H1 (cell line): ENCODE measurements at regions not wholly inside any gene's neighbourhood (a gene's known extent, or its start where the extent isn't known, plus 50 kb on each side); places are given as distances from the start of the nearest gene placed in this dataset.

ENCODE experiments used
- CTCF ChIA-PET: fragments of 300-600 bp; sonication (Branson Sonifier 250); formaldehyde crosslinking; loops from one replicate; lab custom pipeline; 2021; ENCODE audit not compliant: partially characterized antibody; lab: Charles Lee
- POLR2A ChIA-PET: fragments of 300-600 bp; sonication (Branson Sonifier 250); formaldehyde crosslinking; loops from one replicate; lab custom pipeline; 2021; ENCODE audit warnings: inconsistent platforms; ENCODE audit not compliant: partially characterized antibody; lab: Charles Lee
- DNase-seq, 2 experiments: peaks; one replicate each; pipeline versions ENCODE4 v3.0.0 to v3.0.0-alpha.2; 2010 to 2022; ENCODE audit warnings: low spot score in 2 of 2, low read depth in 1 of 2, mixed read lengths in 1 of 2
- FAIRE-seq: peaks from 2 replicates; lab custom pipeline; 2011; peaks lifted over from hg19 to GRCh38; lab: Jason Lieb, UNC
- H2AFZ ChIP-seq: 2 replicates; pipeline ENCODE4 v1.8.1; 2012; ENCODE audit warnings: low read length, inconsistent platforms
- H2AK5ac ChIP-seq: 2 replicates; pipeline ENCODE4 v1.6.1; 2013; ENCODE audit warnings: low read depth, low read length
- H2BK120ac ChIP-seq: replicated peaks from 2 replicates; pipeline ENCODE3; 2013; ENCODE audit warnings: low read depth, low read length, inconsistent platforms
- H2BK12ac ChIP-seq: 2 replicates; pipeline ENCODE4 v1.6.1; 2013; ENCODE audit warnings: low read depth, low read length
- H2BK15ac ChIP-seq: 2 replicates; pipeline ENCODE4 v1.6.1; 2013; ENCODE audit warnings: low read length
- H2BK20ac ChIP-seq: 2 replicates; pipeline ENCODE4 v1.6.1; 2013; ENCODE audit warnings: low read length
- H2BK5ac ChIP-seq: 2 replicates; pipeline ENCODE4 v1.6.1; 2013; ENCODE audit warnings: low read depth, low read length
- H3K14ac ChIP-seq: 2 replicates; pipeline ENCODE4 v1.6.1; 2013; ENCODE audit warnings: inconsistent platforms; ENCODE audit not compliant: insufficient read length
- H3K18ac ChIP-seq: 2 replicates; pipeline ENCODE4 v1.6.1; 2013; ENCODE audit warnings: low read length; ENCODE audit errors: extremely low read depth
- H3K23ac ChIP-seq: 2 replicates; pipeline ENCODE4 v1.6.1; 2013; ENCODE audit warnings: inconsistent platforms; ENCODE audit not compliant: insufficient read length
- H3K23me2 ChIP-seq: 2 replicates; pipeline ENCODE4 v1.6.1; 2013; ENCODE audit warnings: low read depth, low read length
- H3K27ac ChIP-seq: 2 replicates; pipeline ENCODE4 v1.6.1; 2011; ENCODE audit warnings: low read depth, low read length, inconsistent platforms
- H3K27me3 ChIP-seq, 4 experiments: replicated peaks in 1 of 4; 1 replicate in 1 of 4; 2 replicates in 3 of 4; pipeline versions ENCODE4 v1.6.1 to v1.8.1; 2011 to 2013; ENCODE audit warnings: low read length in 3 of 4, mild to moderate bottlenecking in 3 of 4, inconsistent platforms in 2 of 4, mixed read lengths in 2 of 4, moderate library complexity in 1 of 4; ENCODE audit not compliant: control insufficient read depth in 3 of 4, insufficient read depth in 3 of 4; ENCODE audit errors: extremely low read depth in 1 of 4
- H3K36me3 ChIP-seq, 4 experiments: 2 replicates each; pipeline versions ENCODE4 v1.6.1 to v1.8.1; 2011 to 2013; ENCODE audit warnings: mild to moderate bottlenecking in 4 of 4, low read length in 3 of 4, moderate library complexity in 2 of 4, control low read depth in 1 of 4, inconsistent platforms in 1 of 4; ENCODE audit not compliant: insufficient read depth in 4 of 4, control insufficient read depth in 2 of 4
- H3K4ac ChIP-seq: replicated peaks from 2 replicates; pipeline ENCODE3; 2013; ENCODE audit warnings: low read length, low read depth, mixed read lengths, inconsistent platforms; ENCODE audit not compliant: insufficient read length
- H3K4me1 ChIP-seq, 4 experiments: replicated peaks in 1 of 4; 1 replicate in 1 of 4; 2 replicates in 3 of 4; pipeline versions ENCODE4 v1.6.1 to v1.8.1; 2011 to 2013; ENCODE audit warnings: low read length in 3 of 4, inconsistent platforms in 2 of 4, mixed read lengths in 1 of 4; ENCODE audit not compliant: insufficient read depth in 4 of 4, control insufficient read depth in 3 of 4
- H3K4me2 ChIP-seq, 2 experiments: 2 replicates each; pipeline versions ENCODE4 v1.6.1 to v1.8.1; 2011 to 2013; ENCODE audit warnings: low read depth in 2 of 2, low read length in 2 of 2, control low read depth in 1 of 2, inconsistent platforms in 1 of 2, mild to moderate bottlenecking in 1 of 2; ENCODE audit not compliant: insufficient read depth in 1 of 2
- H3K4me3 ChIP-seq, 4 experiments: fragments of 200-600, 300-600 bp in 1 of 4; sonication (generic), shearing (Covaris generic), sonication (Bioruptor Twin) in 1 of 4; 2 replicates each; pipeline versions ENCODE4 v1.5.1 to v1.8.1; 2011 to 2016; ENCODE audit warnings: low read length in 4 of 4, low read depth in 3 of 4, control low read depth in 2 of 4, inconsistent platforms in 2 of 4, mild to moderate bottlenecking in 2 of 4, mixed read lengths in 1 of 4, moderate library complexity in 1 of 4; ENCODE audit not compliant: insufficient read depth in 2 of 4; ENCODE audit errors: extremely low read depth in 1 of 4
- H3K56ac ChIP-seq: replicated peaks from 2 replicates; pipeline ENCODE3; 2013; ENCODE audit warnings: low read depth, mild to moderate bottlenecking, mixed read lengths, low read length, inconsistent platforms; ENCODE audit not compliant: insufficient read length
- H3K79me1 ChIP-seq: 2 replicates; pipeline ENCODE4 v1.6.1; 2013; ENCODE audit warnings: low read depth, low read length, control low read depth
- H3K79me2 ChIP-seq, 2 experiments: 2 replicates each; pipeline versions ENCODE4 v1.6.1 to v1.8.1; 2012 to 2013; ENCODE audit warnings: low read length in 2 of 2, mild to moderate bottlenecking in 2 of 2, inconsistent platforms in 1 of 2; ENCODE audit not compliant: insufficient read depth in 2 of 2, control insufficient read depth in 1 of 2
- H3K9ac ChIP-seq, 4 experiments: replicated peaks in 1 of 4; 1 replicate in 1 of 4; 2 replicates in 3 of 4; pipeline versions ENCODE4 v1.6.1 to v1.8.1; 2011 to 2013; ENCODE audit warnings: low read depth in 3 of 4, low read length in 3 of 4, control low read depth in 2 of 4, mild to moderate bottlenecking in 2 of 4, moderate library complexity in 2 of 4, inconsistent platforms in 1 of 4; ENCODE audit errors: extremely low read depth in 1 of 4
- H3K9me3 ChIP-seq, 2 experiments: 2 replicates each; pipeline versions ENCODE4 v1.6.1 to v1.8.1; 2012 to 2013; ENCODE audit warnings: mild to moderate bottlenecking in 2 of 2, moderate library complexity in 2 of 2, control low read depth in 1 of 2, inconsistent platforms in 1 of 2, low read depth in 1 of 2, low read length in 1 of 2, mixed read lengths in 1 of 2; ENCODE audit not compliant: insufficient read depth in 2 of 2
- H4K20me1 ChIP-seq, 2 experiments: replicated peaks in 1 of 2; 2 replicates each; pipeline versions ENCODE3 to v1.8.1; 2011 to 2013; ENCODE audit warnings: inconsistent platforms in 2 of 2, low read length in 2 of 2, mild to moderate bottlenecking in 1 of 2; ENCODE audit not compliant: insufficient read depth in 2 of 2, control insufficient read depth in 1 of 2
- H4K5ac ChIP-seq: 2 replicates; pipeline ENCODE4 v1.6.1; 2013; ENCODE audit warnings: low read length, low read depth, mixed read lengths, inconsistent platforms; ENCODE audit not compliant: insufficient read length
- H4K8ac ChIP-seq: 2 replicates; pipeline ENCODE4 v1.8.0; 2013; ENCODE audit warnings: mild to moderate bottlenecking, moderate library complexity, low read length, inconsistent platforms; ENCODE audit not compliant: insufficient read depth; ENCODE audit errors: extremely low read depth
- H4K91ac ChIP-seq: replicated peaks from 2 replicates; pipeline ENCODE3; 2013; ENCODE audit warnings: low read length, mixed read lengths, inconsistent platforms; ENCODE audit not compliant: insufficient read length
- CEBPB ChIP-seq: IDR thresholded peaks from 2 replicates; pipeline ENCODE4 v1.6.1; 2012; ENCODE audit warnings: low read depth, low read length
- CTCF ChIP-seq, 3 experiments: IDR thresholded peaks; 1 replicate in 2 of 3; 2 replicates in 1 of 3; pipeline versions ENCODE4 v1.5.1 to v1.6.1; 2011; ENCODE audit warnings: low read length in 3 of 3, mild to moderate bottlenecking in 3 of 3, inconsistent platforms in 2 of 3, low read depth in 1 of 3, moderate library complexity in 1 of 3; ENCODE audit not compliant: insufficient read depth in 1 of 3; ENCODE audit errors: control extremely low read depth in 1 of 3
- EP300 ChIP-seq, 2 experiments: IDR thresholded peaks; 1 replicate in 1 of 2; 2 replicates in 1 of 2; pipeline ENCODE4 v1.6.1; 2011 to 2012; ENCODE audit warnings: low read depth in 2 of 2, low read length in 2 of 2, mild to moderate bottlenecking in 2 of 2, borderline replicate concordance in 1 of 2, inconsistent platforms in 1 of 2, moderate library complexity in 1 of 2
- JUND ChIP-seq: IDR thresholded peaks from 2 replicates; pipeline ENCODE4 v1.6.1; 2011; ENCODE audit warnings: mild to moderate bottlenecking, improper control_type of control experiment, low read length
- NANOG ChIP-seq: IDR thresholded peaks from 2 replicates; pipeline ENCODE4 v1.6.1; 2011; ENCODE audit warnings: low read length, low read depth, mild to moderate bottlenecking, inconsistent platforms; ENCODE audit not compliant: insufficient read depth, poor library complexity, severe bottlenecking
- POLR2AphosphoS5 ChIP-seq: IDR thresholded peaks from 2 replicates; pipeline ENCODE4 v1.6.1; 2011; ENCODE audit warnings: low read depth, low read length
- RFX5 ChIP-seq: IDR thresholded peaks from 2 replicates; pipeline ENCODE4 v1.6.1; 2011; ENCODE audit warnings: low read depth, low read length, improper control_type of control experiment, borderline replicate concordance
- RXRA ChIP-seq: IDR thresholded peaks from 2 replicates; pipeline ENCODE4 v1.6.1; 2011; ENCODE audit warnings: low read depth, mild to moderate bottlenecking, low read length, moderate library complexity; ENCODE audit not compliant: insufficient read depth
- SIX5 ChIP-seq: IDR thresholded peaks from 2 replicates; pipeline ENCODE4 v1.6.1; 2011; ENCODE audit warnings: mild to moderate bottlenecking, low read depth, low read length
- SP1 ChIP-seq: IDR thresholded peaks from 2 replicates; pipeline ENCODE4 v1.6.1; 2011; ENCODE audit warnings: low read depth, low read length
- SP4 ChIP-seq: IDR thresholded peaks from 2 replicates; pipeline ENCODE4 v1.6.1; 2012; ENCODE audit warnings: low read length, inconsistent platforms
- TEAD4 ChIP-seq: IDR thresholded peaks from 2 replicates; pipeline ENCODE4 v1.6.1; 2012; ENCODE audit warnings: low read depth, low read length, inconsistent platforms, mixed read lengths
- WGBS, 2 experiments: shearing (Covaris generic) in 1 of 2; methylation state at CpG; one replicate each; pipeline versions ENCODE4 v1.1.6 to v1.1.7; 2013 to 2015; ENCODE audit warnings: low lambda C conversion rate in 2 of 2, mixed read lengths in 2 of 2, inconsistent platforms in 1 of 2, low coverage in 1 of 2, missing lambda C conversion rate in 1 of 2; ENCODE audit not compliant: insufficient replicate concordance in 2 of 2, insufficient coverage in 1 of 2, insufficient read length in 1 of 2; ENCODE audit errors: extremely low coverage in 1 of 2, missing lambda C conversion rate in 1 of 2; 5-methylcytosine and 5-hydroxymethylcytosine counted together

- CTCF ChIA-PET = interaction anchor here (0.6 to 1.0 kb wide), 3 partner anchors 13 to 379 kb away, joined by 3 to 5 read pairs (median 4); no protein-coding TSS in a partner anchor
- Histone ChIP-seq H3K4me3 (no peak overlapping the region), H2BK5ac (no peak overlapping the region), H3K27me3 (no peaks in the 10 kb centered on the region), H3K56ac (no peak overlapping the region), H2AK5ac (no peak overlapping the region), H4K8ac (no peak overlapping the region), H3K18ac (no peak overlapping the region), H2BK15ac (no peak overlapping the region), H4K20me1 (no peaks in the 10 kb centered on the region), H3K23ac (no peak overlapping the region), H3K27ac (no peak overlapping the region), H3K9ac (no peak overlapping the region), H3K79me1 (no peaks in the 10 kb centered on the region), H3K4me1 (no peaks in the 10 kb centered on the region), H3K23me2 (no peaks in the 10 kb centered on the region), H4K5ac (no peak overlapping the region), H2BK120ac (no peak overlapping the region), H2BK12ac (no peak overlapping the region), H3K36me3 (no peaks in the 10 kb centered on the region), H2BK20ac (no peak overlapping the region), H3K4me2 (no peak overlapping the region), H3K9me3 (no peaks in the 10 kb centered on the region), H2AFZ (no peak overlapping the region), H3K79me2 (no peaks in the 10 kb centered on the region), H4K91ac (no peak overlapping the region), H3K14ac (no peak overlapping the region), H3K4ac (no peak overlapping the region)
- POLR2A ChIA-PET = no interaction called here
- FAIRE-seq = no peak
- no peak for DNase-seq
- WGBS, 2 experiments = 86% methylated on average over 3 of the region's 3 CpGs; no CpG with 5 or more reads in 1 of the 2 experiments
- no peak for TF ChIP-seq POLR2AphosphoS5
- TF ChIP-seq RXRA = no peak
- no peak for TF ChIP-seq SIX5
- TF ChIP-seq NANOG = no peak
- TF ChIP-seq SP1 = no peak
- TF ChIP-seq CTCF (IDR thresholded peaks at IDR 0.05; ENCODE audit: control extremely low read depth in 1 of 3, insufficient read depth in 1 of 3, low read depth in 1 of 3, low read length in 3 of 3) = no peak
- TF ChIP-seq JUND = no peak
- TF ChIP-seq CEBPB = no peak
- TF ChIP-seq SP4 = no peak
- no peak for TF ChIP-seq RFX5
- no peak for TF ChIP-seq TEAD4
- no peak for TF ChIP-seq EP300 (IDR thresholded peaks at IDR 0.05; ENCODE audit: borderline replicate concordance in 1 of 2, low read depth in 2 of 2, low read length in 2 of 2)
Measured at GRCh38 chrX:79082899-79083298, 61.6 kb upstream of the GPR174 start.
